K562 (cell line): ENCODE measurements at regions not wholly inside any gene's neighbourhood (a gene's known extent, or its start where the extent isn't known, plus 50 kb on each side); places are given as distances from the start of the nearest gene placed in this dataset.

Experiments
- ATAC-seq: fragments of 200-7000 bp; cut with Tn5 transposase; 3 replicates; pipeline ENCODE4 v1.9.1; 2020; ENCODE audit warnings: moderate library complexity
- BruUV-seq: library from RNA; stranded (reverse); fragments of 400-500 nt; replicated peaks from 2 replicates; lab custom pipeline; 2021; lab: Mats Ljungman, UMichigan
- CTCF ChIA-PET: fragments of 300-600 bp; formaldehyde crosslinking; extraction: SDS; loops from one replicate; lab custom pipeline; 2021; ENCODE audit warnings: low intra/inter-chr PET ratio; lab: Yijun Ruan, JAX
- POLR2A ChIA-PET: fragments of 300-600, 350-650 bp; sonication (Branson Sonifier 250); formaldehyde crosslinking; extraction: SDS; loops from one replicate; lab custom pipeline; 2021; ENCODE audit warnings: antibody characterized with exemption, inconsistent platforms; lab: Yijun Ruan, JAX
- DNase-seq, 4 experiments: peaks; one replicate each; pipeline versions ENCODE4 v3.0.0 to v3.0.0-alpha.2; 2011 to 2018; ENCODE audit warnings: low spot score in 3 of 4, mixed read lengths in 3 of 4; ENCODE audit errors: extremely low read depth in 1 of 4
- FAIRE-seq: peaks from 2 replicates; lab custom pipeline; 2011; peaks lifted over from hg19 to GRCh38; lab: Jason Lieb, UNC
- H2AFZ ChIP-seq: 2 replicates; pipeline ENCODE4 v1.6.0; 2011; ENCODE audit warnings: low read depth, low read length, control low read depth, inconsistent platforms
- H3K27ac ChIP-seq: fragments of 200-600 bp; 3 replicates; pipeline ENCODE4 v1.8.0; 2011; ENCODE audit warnings: low read depth, mild to moderate bottlenecking, control low read depth, inconsistent platforms, low read length, moderate library complexity, mixed read lengths; ENCODE audit errors: extremely low read depth
- H3K27me3 ChIP-seq, 2 experiments: fragments of 300-600 bp in 1 of 2; 2 replicates in 1 of 2; 3 replicates in 1 of 2; pipeline versions ENCODE4 v1.6.0 to v1.8.0; 2011; ENCODE audit warnings: inconsistent platforms in 2 of 2, low read length in 2 of 2, mild to moderate bottlenecking in 1 of 2, mixed read lengths in 1 of 2, moderate library complexity in 1 of 2; ENCODE audit not compliant: control insufficient read depth in 2 of 2, insufficient read depth in 2 of 2
- H3K36me3 ChIP-seq: fragments of 300-600 bp; 3 replicates; pipeline ENCODE4 v1.8.0; 2011; ENCODE audit warnings: mild to moderate bottlenecking, low read length, inconsistent platforms; ENCODE audit not compliant: control insufficient read depth, insufficient read depth
- H3K4me1 ChIP-seq, 2 experiments: fragments of 200-600 bp in 1 of 2; replicated peaks in 1 of 2; 2 replicates in 1 of 2; 3 replicates in 1 of 2; pipeline versions ENCODE4 v1.5.1 to v1.8.0; 2011; ENCODE audit warnings: inconsistent platforms in 2 of 2, low read length in 2 of 2, mild to moderate bottlenecking in 1 of 2, mixed read lengths in 1 of 2, moderate library complexity in 1 of 2; ENCODE audit not compliant: control insufficient read depth in 2 of 2, insufficient read depth in 2 of 2
- H3K4me2 ChIP-seq: 2 replicates; pipeline ENCODE4 v1.6.1; 2011; ENCODE audit warnings: low read length, control low read depth, inconsistent platforms, mixed read lengths; ENCODE audit not compliant: insufficient read depth
- H3K4me3 ChIP-seq: fragments of 200-600 bp; sonication (generic), shearing (Covaris generic); 2 replicates; pipeline ENCODE4 v1.5.1; 2016; ENCODE audit warnings: control low read depth, inconsistent platforms
- H3K79me2 ChIP-seq: fragments of 200-600 bp; 3 replicates; pipeline ENCODE4 v1.8.0; 2011; ENCODE audit warnings: low read length, inconsistent platforms; ENCODE audit not compliant: control insufficient read depth, insufficient read depth
- H3K9ac ChIP-seq, 2 experiments: 2 replicates each; pipeline versions ENCODE4 v1.6.0 to v1.6.1; 2011; ENCODE audit warnings: low read depth in 2 of 2, low read length in 2 of 2, control low read depth in 1 of 2, inconsistent platforms in 1 of 2, mild to moderate bottlenecking in 1 of 2, mixed read lengths in 1 of 2; ENCODE audit not compliant: insufficient read depth in 1 of 2
- H3K9me1 ChIP-seq: one replicate; pipeline ENCODE4 v1.6.0; 2011; ENCODE audit warnings: inconsistent platforms, mild to moderate bottlenecking, low read length, moderate library complexity; ENCODE audit not compliant: control insufficient read depth, insufficient read depth
- H3K9me3 ChIP-seq: replicated peaks from 2 replicates; pipeline ENCODE4 v1.5.1; 2011; ENCODE audit warnings: low read depth, low read length, inconsistent platforms; ENCODE audit not compliant: control insufficient read depth, insufficient read depth
- H4K20me1 ChIP-seq: replicated peaks from 2 replicates; pipeline ENCODE4 v1.6.1; 2011; ENCODE audit warnings: low read length, inconsistent platforms, mixed read lengths; ENCODE audit not compliant: control insufficient read depth, insufficient read depth
- ATF1 ChIP-seq, 2 experiments: fragments of 450-650 bp in 1 of 2; IDR thresholded peaks; 2 replicates each; pipeline ENCODE4 v1.6.1; 2016; ENCODE audit warnings: missing compliant biosample characterization in 1 of 2, missing genetic modification characterization in 1 of 2
- FOXK2 ChIP-seq, 2 experiments: fragments of 450-650 bp; IDR thresholded peaks in 1 of 2; conservative IDR thresholded peaks in 1 of 2; 2 replicates each; pipeline ENCODE4 v1.6.1; 2016; ENCODE audit warnings: low read depth in 2 of 2, mild to moderate bottlenecking in 1 of 2
- HDAC1 ChIP-seq, 2 experiments: fragments of 450-650 bp; IDR thresholded peaks; 2 replicates each; pipeline ENCODE4 v1.6.1; 2016 to 2017; ENCODE audit warnings: inconsistent platforms in 1 of 2, mild to moderate bottlenecking in 1 of 2, moderate library complexity in 1 of 2
- HDAC2 ChIP-seq: fragments of 450-650 bp; IDR thresholded peaks from 2 replicates; pipeline ENCODE4 v1.6.1; 2016; ENCODE audit warnings: mild to moderate bottlenecking
- HNRNPL ChIP-seq: fragments of 200-400 bp; formaldehyde crosslinking; IDR thresholded peaks from 2 replicates; pipeline ENCODE4 v1.6.1; 2017; ENCODE audit warnings: low read depth, mild to moderate bottlenecking, low read length
- ID3 ChIP-seq, 2 experiments: fragments of 250-450 bp in 1 of 2; fragments of 450-650 bp in 1 of 2; sonication (Bioruptor Pico) in 1 of 2; IDR thresholded peaks; 2 replicates each; pipeline versions ENCODE4 v1.6.1 to v1.8.0; 2016 to 2021; ENCODE audit warnings: mild to moderate bottlenecking in 2 of 2, moderate library complexity in 2 of 2, missing compliant biosample characterization in 1 of 2, missing genetic modification characterization in 1 of 2
- KDM2B ChIP-seq: fragments of 250-450 bp; sonication (Bioruptor Pico); IDR thresholded peaks from 2 replicates; pipeline ENCODE4 v1.8.0; 2021; ENCODE audit warnings: mild to moderate bottlenecking, moderate library complexity
- MCM5 ChIP-seq: fragments of 450-650 bp; IDR thresholded peaks from 2 replicates; pipeline ENCODE4 v1.6.1; 2016; ENCODE audit warnings: low read depth
- MED1 ChIP-seq: sonication (generic); formaldehyde crosslinking; IDR thresholded peaks from 2 replicates; pipeline ENCODE4 v1.8.1; 2023; ENCODE audit warnings: missing genetic modification reagents, borderline replicate concordance
- SREBF1 ChIP-seq: fragments of 150-350 bp; IDR thresholded peaks from 2 replicates; pipeline ENCODE4 v1.6.1; 2014; ENCODE audit warnings: antibody characterized with exemption, low read depth, low read length, borderline replicate concordance
- THRB ChIP-seq: fragments of 450-650 bp; formaldehyde crosslinking; conservative IDR thresholded peaks from 2 replicates; pipeline ENCODE4 v1.4.0; 2022; ENCODE audit warnings: mild to moderate bottlenecking, missing genetic modification characterization
- ZBTB8A ChIP-seq: fragments of 450-650 bp; IDR thresholded peaks from 2 replicates; pipeline ENCODE4 v1.6.1; 2018; ENCODE audit warnings: mild to moderate bottlenecking, moderate library complexity; ENCODE audit not compliant: partially characterized antibody
- ZNF121 ChIP-seq: sonication (generic); formaldehyde crosslinking; conservative IDR thresholded peaks from 2 replicates; pipeline ENCODE4 v1.8.0; 2022; ENCODE audit warnings: missing genetic modification reagents
- ZNF133 ChIP-seq: fragments of 250-450 bp; sonication (Bioruptor Pico); IDR thresholded peaks from 2 replicates; pipeline ENCODE4 v1.4.0; 2020; ENCODE audit warnings: mild to moderate bottlenecking
- ZNF311 ChIP-seq: fragments of 250-450 bp; sonication (Bioruptor Pico); IDR thresholded peaks from 2 replicates; pipeline ENCODE4 v1.4.0; 2020; ENCODE audit warnings: mild to moderate bottlenecking, moderate library complexity
- ZNF408 ChIP-seq: fragments of 250-450 bp; sonication (Bioruptor Pico); IDR thresholded peaks from 2 replicates; pipeline ENCODE4 v1.4.0; 2020; ENCODE audit warnings: low read depth, mild to moderate bottlenecking, moderate library complexity
- WGBS: fragments of 100-300 bp; shearing (Covaris generic); methylation state at CpG from one replicate; pipeline ENCODE4 v1.1.6; 2016; ENCODE audit warnings: low coverage, mixed read lengths; ENCODE audit not compliant: insufficient coverage; ENCODE audit errors: missing lambda C conversion rate; 5-methylcytosine and 5-hydroxymethylcytosine counted together
- in situ Hi-C: fragments of 300-500 bp; cut with MboI; formaldehyde crosslinking; loops from 4 replicates; pipeline ENCODE4 v1.15.0; 2018; ENCODE audit warnings: inconsistent platforms, mixed read lengths
- intact Hi-C: fragments of 100-400 bp; cut with micrococcal nuclease; formaldehyde crosslinking; loops from 2 replicates; pipeline ENCODE4 v1.14.2; 2022

GRCh38 chr4:32909053-32909452, 2188.9 kb downstream of the PCDH7 start:
- H3K4me2 ChIP-seq = no peak overlapping the region
- no TSS peak for BruUV-seq
- H3K27me3 ChIP-seq = no peaks in the 10 kb centered on the region
- no peaks in the 10 kb centered on the region for H3K9me1 ChIP-seq
- in situ Hi-C loops = no loop called here
- no peak overlapping the region for H3K9ac ChIP-seq
- CTCF ChIA-PET = no interaction called here
- no peak for FAIRE-seq
- no peak overlapping the region for H3K4me3 ChIP-seq
- TF ChIP-seq ZNF311 (CRISPR knock-in tag) (no peak), MCM5 (no peak)
- TF ChIP-seq, all 486 proteins: peak for 0
- Histone ChIP-seq H4K20me1 (no peaks in the 10 kb centered on the region), H3K36me3 (no peaks in the 10 kb centered on the region), H3K79me2 (no peaks in the 10 kb centered on the region), H3K4me1 (no peaks in the 10 kb centered on the region), H3K27ac (no peak overlapping the region), H3K9me3 (no peaks in the 10 kb centered on the region), H2AFZ (no peak overlapping the region)
- DNase-seq = no peak
- POLR2A ChIA-PET = no interaction called here
- no peak for ATAC-seq
- intact Hi-C loops = no loop called here
- WGBS = 4% methylated on average over 3 of the region's 3 CpGs

GRCh38 chr4:32909736-32910135, 2189.6 kb downstream of the PCDH7 start:
- FAIRE-seq = no peak
- CTCF ChIA-PET = no interaction called here
- Histone ChIP-seq H4K20me1 (no peaks in the 10 kb centered on the region), H3K36me3 (no peaks in the 10 kb centered on the region), H3K4me2 (no peak overlapping the region), H3K27ac (no peak overlapping the region), H3K4me1 (no peaks in the 10 kb centered on the region), H3K9me1 (no peaks in the 10 kb centered on the region), H3K9ac (no peak overlapping the region), H3K79me2 (no peaks in the 10 kb centered on the region), H3K9me3 (no peaks in the 10 kb centered on the region), H3K4me3 (no peak overlapping the region), H2AFZ (no peak overlapping the region), H3K27me3 (no peaks in the 10 kb centered on the region)
- intact Hi-C loops = no loop called here
- in situ Hi-C loops = no loop called here
- POLR2A ChIA-PET = interaction anchor here (0.7 kb wide), 1 partner anchor 226 kb away, joined by 3 read pairs; no protein-coding TSS in a partner anchor
- WGBS = 0% methylated on average over 2 of the region's 2 CpGs
- ATAC-seq = no peak
- no TSS peak for BruUV-seq
- DNase-seq = no peak
- no peak for TF ChIP-seq HNRNPL
- TF ChIP-seq ID3 (CRISPR knock-in tag; IDR thresholded peaks at IDR 0.05) = no peak
- no peak for TF ChIP-seq ID3 (tag; IDR thresholded peaks at IDR 0.05)
- no peak for TF ChIP-seq SREBF1
- TF ChIP-seq THRB (CRISPR knock-in tag) = no peak
- TF ChIP-seq ZNF121 (CRISPR knock-in tag) = no peak
- TF ChIP-seq FOXK2 (conservative IDR thresholded peaks at IDR 0.05 in 1 of 2, IDR thresholded peaks at IDR 0.05 in 1 of 2; ENCODE audit: low read depth in 2 of 2) = no peak
- no peak for TF ChIP-seq KDM2B
- no peak for TF ChIP-seq ATF1 (CRISPR knock-in tag; IDR thresholded peaks at IDR 0.05)
- TF ChIP-seq ATF1 (tag; IDR thresholded peaks at IDR 0.05) = no peak
- no peak for TF ChIP-seq HDAC1 (IDR thresholded peaks at IDR 0.05)
- TF ChIP-seq MED1 = no peak
- no peak for TF ChIP-seq ZBTB8A
- no peak for TF ChIP-seq ZNF133 (CRISPR knock-in tag)
- no peak for TF ChIP-seq HDAC2
- TF ChIP-seq ZNF408 = no peak
